Prostate gland (tissue), 2 donors: ENCODE measurements at regions not wholly inside any gene's neighbourhood (a gene's known extent, or its start where the extent isn't known, plus 50 kb on each side); places are given as distances from the start of the nearest gene placed in this dataset.

Experiments
- DNase-seq: peaks from one replicate; pipeline ENCODE4 v3.0.0-alpha.2; 2019; ENCODE audit warnings: low spot score
- H3K27ac ChIP-seq, 2 donors: fragments of 200-600 bp; sonication (generic); 2 replicates each; pipeline ENCODE4 v1.5.1; 2017 to 2019
- H3K27me3 ChIP-seq: fragments of 200-600 bp; sonication (generic); replicated peaks from 2 replicates; pipeline ENCODE4 v1.5.1; 2019; ENCODE audit not compliant: insufficient read depth
- H3K36me3 ChIP-seq, 2 donors: fragments of 200-600 bp; sonication (generic); 1 replicate in 1 of 2; 2 replicates in 1 of 2; pipeline versions ENCODE4 v1.5.1 to v1.8.1; 2017 to 2019
- H3K4me1 ChIP-seq: fragments of 200-600 bp; sonication (generic); replicated peaks from 2 replicates; pipeline ENCODE4 v1.5.1; 2019
- H3K4me3 ChIP-seq, 2 donors: fragments of 200-600 bp; sonication (generic); 2 replicates each; pipeline ENCODE4 v1.5.1; 2017 to 2019
- H3K9me3 ChIP-seq: fragments of 200-600 bp; sonication (generic); 2 replicates; pipeline ENCODE4 v1.5.1; 2017
- CTCF ChIP-seq, 4 experiments: fragments of 200-600 bp in 2 of 4; fragments of 450-650 bp in 2 of 4; sonication (generic) in 2 of 4; IDR thresholded peaks; 1 replicate in 3 of 4; 2 replicates in 1 of 4; pipeline ENCODE4 v1.5.1; 2016 to 2019; ENCODE audit warnings: antibody characterized with exemption in 4 of 4, mild to moderate bottlenecking in 2 of 4, moderate library complexity in 2 of 4
- POLR2A ChIP-seq: fragments of 450-650 bp; IDR thresholded peaks from one replicate; pipeline ENCODE4 v1.6.1; 2016; ENCODE audit warnings: antibody characterized with exemption, mild to moderate bottlenecking
- POLR2AphosphoS5 ChIP-seq: sonication (generic); formaldehyde crosslinking; IDR thresholded peaks from one replicate; pipeline ENCODE4 v1.6.1; 2017; ENCODE audit warnings: antibody characterized with exemption
- WGBS: methylation state at CpG from one replicate; pipeline ENCODE4 v1.1.5; 2018; 5-methylcytosine and 5-hydroxymethylcytosine counted together
- intact Hi-C: fragments of 100-400 bp; cut with DNase I; formaldehyde crosslinking; loops from one replicate; pipeline ENCODE4 v1.14.2; 2022

- 80% methylated on average over 7 of the region's 7 CpGs for WGBS
- H3K4me1 ChIP-seq, result no peaks in the 10 kb centered on the region
- H3K4me3 ChIP-seq, result no peak overlapping the region
- no peaks in the 10 kb centered on the region for H3K9me3 ChIP-seq
- no peaks in the 10 kb centered on the region for H3K27me3 ChIP-seq
- no peaks in the 10 kb centered on the region for H3K36me3 ChIP-seq
- intact Hi-C loops, result no loop called here
- TF ChIP-seq POLR2A (no peak), CTCF (IDR thresholded peaks at IDR 0.05) (no peak), POLR2AphosphoS5 (no peak)
- H3K27ac ChIP-seq, result no peak overlapping the region
- no peak for DNase-seq
Observed at GRCh38 chr1:119318466-119319309, 49.9 kb upstream of the HAO2 start.
